Heart right ventricle (tissue), 16 donors: ENCODE measurements at regions not wholly inside any gene's neighbourhood (a gene's known extent, or its start where the extent isn't known, plus 50 kb on each side); places are given as distances from the start of the nearest gene placed in this dataset.

ENCODE experiments used
- ATAC-seq, 8 donors: fragments of 200-7000 bp; cut with Tn5 transposase; one replicate each; pipeline ENCODE4 v1.9.1; 2020; ENCODE audit warnings: mild to moderate bottlenecking in 8 of 8, moderate library complexity in 8 of 8, moderate number of reproducible peaks in 1 of 8
- DNase-seq, 2 donors: peaks; one replicate each; pipeline ENCODE4 v3.0.0-alpha.2; 2020
- H3K27ac ChIP-seq, 10 donors: fragments of 200-600 bp; sonication (generic) in 2 of 10; one replicate each; pipeline versions ENCODE4 v1.5.0 to v1.8.0; 2020 to 2022; ENCODE audit warnings: mild to moderate bottlenecking in 3 of 10
- H3K27me3 ChIP-seq, 7 donors: fragments of 200-600 bp; one replicate each; pipeline ENCODE4 v1.8.0; 2021 to 2022; ENCODE audit warnings: mild to moderate bottlenecking in 2 of 7
- H3K36me3 ChIP-seq, 9 donors: fragments of 200-600 bp; sonication (generic) in 1 of 9; one replicate each; pipeline versions ENCODE4 v1.5.0 to v1.8.0; 2020 to 2022; ENCODE audit warnings: mild to moderate bottlenecking in 2 of 9
- H3K4me1 ChIP-seq, 9 donors: fragments of 200-600 bp; sonication (generic) in 1 of 9; one replicate each; pipeline versions ENCODE4 v1.5.0 to v1.8.0; 2020 to 2022; ENCODE audit warnings: mild to moderate bottlenecking in 4 of 9
- H3K4me3 ChIP-seq, 10 donors: fragments of 200-600 bp; sonication (generic) in 2 of 10; one replicate each; pipeline versions ENCODE4 v1.5.0 to v1.8.0; 2020 to 2022; ENCODE audit warnings: mild to moderate bottlenecking in 7 of 10, moderate library complexity in 2 of 10
- H3K9me3 ChIP-seq, 11 donors: fragments of 200-600 bp in 10 of 11; sonication (generic) in 2 of 11; one replicate each; pipeline versions ENCODE4 v1.5.0 to v1.8.0; 2013 to 2022; ENCODE audit warnings: mild to moderate bottlenecking in 2 of 11, control low read depth in 1 of 11, moderate library complexity in 1 of 11
- WGBS, 2 donors: extraction: QIAGEN DNeasy Blood & Tissue Kit; methylation state at CpG; one replicate each; pipeline ENCODE4 v1.1.7; 2013; ENCODE audit warnings: inconsistent platforms in 1 of 2; 5-methylcytosine and 5-hydroxymethylcytosine counted together
- intact Hi-C, 10 donors: fragments of 100-400 bp; cut with DNase I; formaldehyde crosslinking; loops; one replicate each; pipeline versions ENCODE4 v1.11.1 to v1.14.2; 2022
- TF ChIP-seq, protein P1 (sequence below), 9 donors: fragments of 200-600 bp; sonication (generic) in 2 of 9; IDR thresholded peaks; one replicate each; pipeline versions ENCODE4 v1.5.0 to v1.8.0; 2021 to 2022; ENCODE audit warnings: antibody characterized with exemption in 9 of 9, mild to moderate bottlenecking in 5 of 9, moderate library complexity in 1 of 9
- donor health status: Arrhythmogenic right ventricular cardiomyopathy.
- donor health status: ischemic (EF 13 %, LVEDD 7.1; RV severe dilation, severe dysfunction).
- donor health status: healthy with polysubstance abuse.
- donor health status: DM: no; HTN: yes; CAD: no.
- donor health status: DM: no; HTN: no; CAD: no.
- donor health status: ischemic (EF 25% LVEDD 6.9; RV normal size, moderate dysfunction).
- donor health status: ischemic (EF 25% LVEDD 5.7; RV mildly dilated, moderate dysfunction).
- donor health status: healthy.
- donor health status: DM: yes; HTN: yes; CAD: no.
- donor health status: Ischemic cardiomyopathy.
- donor health status: ischemic (EF 35%, LVEDD 5.7; RV mildly dilated, moderate dysfunction).
- donor health status: nonischemic (EF 11% LVEDD 7.7; RV severe dilation, severe dysfunction).
- donor health status: DM: yes; HTN: yes; CAD: no.
- donor health status: PGD.
- donor health status: ischemic (EF 29% LVEDD 5.4; RV normal size, mild dysfunction).
- donor health status: nonischemic (EF 23%, LVEDD 6.1; RV moderate dilation, normal function).

DNA sequence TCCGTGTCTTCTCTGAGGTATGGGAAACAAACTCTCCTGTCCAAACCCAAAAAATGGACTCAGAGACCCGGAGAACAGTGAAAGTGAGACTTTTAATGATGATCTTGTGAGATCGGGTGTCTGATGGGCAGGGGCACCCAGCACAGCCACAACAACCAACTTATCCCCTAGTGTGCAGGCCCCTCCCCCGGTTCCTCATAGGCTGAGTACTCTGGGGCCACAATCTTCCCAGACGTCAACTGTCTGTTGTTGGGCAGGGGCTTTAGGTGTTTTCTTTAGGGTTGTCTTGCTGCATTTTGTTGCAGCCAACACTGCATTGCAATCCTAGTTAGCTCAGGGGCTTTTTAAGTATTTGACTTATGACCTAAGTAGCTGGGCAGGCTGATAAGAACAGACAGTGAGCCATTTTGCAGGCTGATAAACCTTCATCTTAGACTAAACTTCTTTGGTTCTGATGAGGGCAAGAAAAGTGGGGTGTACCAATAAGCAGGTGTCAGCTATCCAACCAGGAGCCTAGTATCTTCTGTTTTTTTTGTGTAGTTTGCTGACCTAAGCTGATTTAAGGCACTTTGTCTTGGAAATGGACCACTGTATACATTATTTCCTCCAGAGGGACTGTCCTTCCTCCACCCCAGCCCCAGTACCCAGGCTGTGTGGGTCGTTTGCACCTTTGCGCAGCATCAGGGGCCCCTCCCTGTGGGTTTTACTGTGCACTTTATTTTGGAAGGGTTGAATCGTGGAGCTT is 1323.6 kb downstream of the TBC1D22A start:
- peaks cover 0 to 50% (median 25%) of the 10 kb centered on the region in 7 donors for H3K27me3 ChIP-seq
- TF ChIP-seq, protein P1, sequence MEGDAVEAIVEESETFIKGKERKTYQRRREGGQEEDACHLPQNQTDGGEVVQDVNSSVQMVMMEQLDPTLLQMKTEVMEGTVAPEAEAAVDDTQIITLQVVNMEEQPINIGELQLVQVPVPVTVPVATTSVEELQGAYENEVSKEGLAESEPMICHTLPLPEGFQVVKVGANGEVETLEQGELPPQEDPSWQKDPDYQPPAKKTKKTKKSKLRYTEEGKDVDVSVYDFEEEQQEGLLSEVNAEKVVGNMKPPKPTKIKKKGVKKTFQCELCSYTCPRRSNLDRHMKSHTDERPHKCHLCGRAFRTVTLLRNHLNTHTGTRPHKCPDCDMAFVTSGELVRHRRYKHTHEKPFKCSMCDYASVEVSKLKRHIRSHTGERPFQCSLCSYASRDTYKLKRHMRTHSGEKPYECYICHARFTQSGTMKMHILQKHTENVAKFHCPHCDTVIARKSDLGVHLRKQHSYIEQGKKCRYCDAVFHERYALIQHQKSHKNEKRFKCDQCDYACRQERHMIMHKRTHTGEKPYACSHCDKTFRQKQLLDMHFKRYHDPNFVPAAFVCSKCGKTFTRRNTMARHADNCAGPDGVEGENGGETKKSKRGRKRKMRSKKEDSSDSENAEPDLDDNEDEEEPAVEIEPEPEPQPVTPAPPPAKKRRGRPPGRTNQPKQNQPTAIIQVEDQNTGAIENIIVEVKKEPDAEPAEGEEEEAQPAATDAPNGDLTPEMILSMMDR (IDR thresholded peaks at IDR 0.05) = no peak
- H3K9me3 ChIP-seq = no peaks in the 10 kb centered on the region
- peaks cover 0 to 13% (median 0%) of the 10 kb centered on the region in 9 donors for H3K4me1 ChIP-seq
- ATAC-seq = no peak
- H3K4me3 ChIP-seq = no peak overlapping the region
- H3K27ac ChIP-seq = no peak overlapping the region
- no peak for DNase-seq
- 61 to 63% methylated on average over 8 of the region's 8 CpGs for WGBS, 2 donors
- no peaks in the 10 kb centered on the region for H3K36me3 ChIP-seq
- intact Hi-C loops = no loop called here

DNA sequence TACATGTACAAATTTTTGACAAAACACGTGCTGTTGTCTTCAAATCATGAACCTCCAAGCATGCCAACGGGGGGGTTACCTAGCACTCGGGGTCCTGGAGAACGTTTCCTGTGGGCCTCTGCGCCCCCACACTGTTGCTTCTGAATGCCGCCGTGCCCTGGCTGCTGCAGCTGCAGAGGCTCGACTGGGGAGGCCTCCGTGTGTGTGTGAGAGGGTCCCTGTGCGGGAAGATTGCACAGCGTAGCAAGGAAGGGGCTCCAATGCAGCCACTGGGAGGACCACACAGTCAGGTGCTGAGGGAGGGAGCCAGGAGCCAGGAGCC is 1322.2 kb downstream of the TBC1D22A start:
- TF ChIP-seq, protein P1 (IDR thresholded peaks at IDR 0.05) = no peak
- Histone ChIP-seq H3K27ac (no peak overlapping the region), H3K4me1 (peaks cover 0 to 4% (median 0%) of the 10 kb centered on the region in 9 donors), H3K4me3 (no peak overlapping the region), H3K27me3 (peaks cover 0 to 38% (median 17%) of the 10 kb centered on the region in 7 donors), H3K9me3 (no peaks in the 10 kb centered on the region), H3K36me3 (no peaks in the 10 kb centered on the region)
- intact Hi-C loops = no loop called here
- DNase-seq (no peak), ATAC-seq (no peak)
- 74 to 76% methylated on average over 11 of the region's 11 CpGs for WGBS, 2 donors

DNA sequence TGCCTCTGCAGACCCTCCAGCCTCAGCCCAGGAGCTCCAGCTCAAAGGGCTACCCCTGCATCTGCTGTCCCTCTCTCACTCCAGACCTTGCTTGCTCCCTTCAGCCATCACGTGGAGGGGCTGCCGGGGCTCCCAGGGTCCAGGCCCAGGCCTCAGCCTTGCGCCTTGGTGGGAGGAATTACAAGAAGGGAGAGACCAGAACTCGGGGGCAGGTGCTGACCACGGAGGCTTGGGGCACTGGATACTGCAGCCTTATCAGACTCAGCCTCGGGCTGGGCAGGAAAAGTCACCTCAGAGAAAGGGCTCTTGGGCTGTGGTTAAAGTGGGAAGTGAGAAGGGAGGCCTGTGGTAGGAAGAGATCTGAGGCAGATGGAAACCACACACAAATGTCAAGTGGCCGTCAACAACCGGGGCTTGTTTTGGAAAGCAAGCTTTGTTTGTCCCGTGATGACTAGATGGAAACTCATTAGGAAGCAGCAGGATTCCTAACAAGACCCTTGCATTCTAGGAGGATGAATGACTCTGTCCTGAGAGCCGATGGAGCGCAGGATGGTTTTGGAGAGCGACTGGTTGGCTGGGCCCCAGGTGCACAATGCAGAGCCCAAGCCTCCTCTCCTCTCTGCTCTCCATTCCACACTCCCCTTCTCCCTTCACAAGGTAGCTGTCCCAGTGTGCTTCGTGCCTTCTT is 1321.7 kb downstream of the TBC1D22A start:
- Histone ChIP-seq H3K4me1 (no peaks in the 10 kb centered on the region), H3K4me3 (no peak overlapping the region), H3K27ac (no peak overlapping the region), H3K36me3 (no peaks in the 10 kb centered on the region), H3K9me3 (no peaks in the 10 kb centered on the region), H3K27me3 (peaks cover 0 to 36% (median 17%) of the 10 kb centered on the region in 7 donors)
- ATAC-seq = no peak
- TF ChIP-seq, protein P1 (IDR thresholded peaks at IDR 0.05) = no peak
- 43 to 50% methylated on average over 13 of the region's 13 CpGs for WGBS, 2 donors
- intact Hi-C loops = no loop called here
- DNase-seq = no peak

DNA sequence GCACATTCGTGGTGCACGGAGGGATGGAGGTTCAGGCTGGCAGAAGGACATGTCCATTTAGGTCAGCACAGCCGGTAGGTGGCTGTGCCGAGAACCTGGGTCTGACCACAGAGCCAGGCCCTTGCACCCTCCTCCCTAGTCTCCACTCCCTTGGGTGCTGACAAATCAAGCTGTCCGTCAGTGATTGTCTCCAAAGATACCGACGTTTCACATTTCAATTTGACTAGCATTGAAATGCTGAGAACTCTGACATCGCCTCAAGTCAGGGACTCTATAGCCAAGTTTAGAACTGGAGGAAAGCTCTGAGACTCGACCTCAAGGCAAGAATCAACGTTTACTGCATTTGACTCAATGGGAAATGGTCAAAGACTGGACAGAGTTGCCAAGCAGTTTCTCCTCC is 1321.1 kb downstream of the TBC1D22A start:
- Histone ChIP-seq H3K9me3 (no peaks in the 10 kb centered on the region), H3K36me3 (no peaks in the 10 kb centered on the region), H3K4me3 (no peak overlapping the region), H3K4me1 (no peaks in the 10 kb centered on the region), H3K27me3 (peaks cover 0 to 43% (median 18%) of the 10 kb centered on the region in 7 donors), H3K27ac (no peak overlapping the region)
- DNase-seq = no peak
- no peak for ATAC-seq
- WGBS, 2 donors = 58 to 69% methylated on average over 10 of the region's 10 CpGs
- intact Hi-C loops = no loop called here
- TF ChIP-seq, protein P1 (IDR thresholded peaks at IDR 0.05) = no peak
